Lung (tissue), 11 donors: ENCODE measurements at regions not wholly inside any gene's neighbourhood (a gene's known extent, or its start where the extent isn't known, plus 50 kb on each side); places are given as distances from the start of the nearest gene placed in this dataset.

Source experiments
- ATAC-seq: fragments of 200-7000 bp; cut with Tn5 transposase; one replicate; pipeline ENCODE4 v1.9.1; 2020; ENCODE audit warnings: moderate number of reproducible peaks; ENCODE audit not compliant: insufficient read depth, low FRiP score
- DNase-seq, 3 donors: peaks; one replicate each; pipeline ENCODE4 v3.0.0-alpha.2; 2013 to 2017
- H3K27ac ChIP-seq, 2 donors: one replicate each; pipeline ENCODE4 v1.5.1; 2013; ENCODE audit warnings: mild to moderate bottlenecking in 2 of 2, moderate library complexity in 2 of 2, control low read depth in 1 of 2, inconsistent platforms in 1 of 2, low read depth in 1 of 2, low read length in 1 of 2
- H3K27me3 ChIP-seq, 3 donors: one replicate each; pipeline ENCODE4 v1.5.1; 2013; ENCODE audit warnings: low read length in 2 of 3; ENCODE audit not compliant: control insufficient read depth in 3 of 3, insufficient read depth in 3 of 3
- H3K36me3 ChIP-seq, 4 donors: one replicate each; pipeline ENCODE4 v1.5.1; 2013; ENCODE audit warnings: low read length in 4 of 4, mild to moderate bottlenecking in 1 of 4, moderate library complexity in 1 of 4; ENCODE audit not compliant: control insufficient read depth in 4 of 4, insufficient read depth in 4 of 4
- H3K4me1 ChIP-seq, 5 donors: one replicate each; pipeline ENCODE4 v1.5.1; 2013; ENCODE audit warnings: low read length in 5 of 5, mild to moderate bottlenecking in 2 of 5, moderate library complexity in 1 of 5; ENCODE audit not compliant: control insufficient read depth in 5 of 5, insufficient read depth in 5 of 5
- H3K4me3 ChIP-seq: one replicate; pipeline ENCODE4 v1.5.1; 2013; ENCODE audit warnings: mild to moderate bottlenecking, control low read depth, moderate library complexity
- H3K9ac ChIP-seq, 2 donors: one replicate each; pipeline ENCODE4 v1.5.1; 2013; ENCODE audit warnings: low read length in 2 of 2, control low read depth in 1 of 2; ENCODE audit not compliant: insufficient read depth in 1 of 2
- H3K9me3 ChIP-seq, 4 donors: one replicate each; pipeline ENCODE4 v1.5.1; 2013; ENCODE audit warnings: low read length in 3 of 4, mild to moderate bottlenecking in 1 of 4, moderate library complexity in 1 of 4; ENCODE audit not compliant: control insufficient read depth in 4 of 4, insufficient read depth in 3 of 4
- WGBS, 2 donors: extraction: QIAGEN DNeasy Blood & Tissue Kit; methylation state at CpG; one replicate each; pipeline ENCODE4 v1.1.7; 2013; 5-methylcytosine and 5-hydroxymethylcytosine counted together
- TF ChIP-seq, protein P1 (sequence below): IDR thresholded peaks from 2 replicates; pipeline ENCODE4 v1.5.1; 2012; ENCODE audit warnings: mild to moderate bottlenecking; ENCODE audit errors: control extremely low read depth, extremely low read depth
- donor health status: control.
- donor health status: control.
- donor health status: Bipolar disorder and iron deficiency.
- donor health status: healthy.
- donor health status: DM: yes; HTN: yes; CAD: no.

DNA sequence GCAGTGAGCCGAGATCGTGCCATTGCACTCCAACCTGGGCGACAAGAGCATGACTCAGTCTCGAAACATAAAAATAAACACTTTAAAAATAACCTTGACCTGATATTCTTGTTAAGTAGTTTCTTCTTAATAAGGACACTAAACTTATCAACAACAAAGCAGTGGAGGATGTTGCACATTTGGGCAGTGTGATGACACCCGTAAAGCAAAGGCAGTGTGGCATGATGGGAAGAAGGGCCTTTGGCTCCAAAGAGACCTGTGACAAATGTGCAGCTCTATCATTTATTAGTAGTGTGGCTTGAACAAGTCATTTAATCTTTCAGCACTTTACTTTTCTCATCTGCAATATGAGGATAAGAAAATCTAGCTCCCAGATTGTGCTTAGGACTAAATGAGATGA, 348.0 kb upstream of the PLD5 start:
- Histone ChIP-seq H3K9ac (no peak overlapping the region), H3K36me3 (no peaks in the 10 kb centered on the region), H3K4me1 (peaks cover 0 to 5% (median 0%) of the 10 kb centered on the region in 5 donors), H3K27me3 (no peaks in the 10 kb centered on the region), H3K9me3 (no peaks in the 10 kb centered on the region), H3K27ac (no peak overlapping the region), H3K4me3 (no peak overlapping the region)
- no peak for ATAC-seq
- WGBS, 2 donors, result 89 to 93% methylated on average over 5 of the region's 5 CpGs
- TF ChIP-seq, protein P1, sequence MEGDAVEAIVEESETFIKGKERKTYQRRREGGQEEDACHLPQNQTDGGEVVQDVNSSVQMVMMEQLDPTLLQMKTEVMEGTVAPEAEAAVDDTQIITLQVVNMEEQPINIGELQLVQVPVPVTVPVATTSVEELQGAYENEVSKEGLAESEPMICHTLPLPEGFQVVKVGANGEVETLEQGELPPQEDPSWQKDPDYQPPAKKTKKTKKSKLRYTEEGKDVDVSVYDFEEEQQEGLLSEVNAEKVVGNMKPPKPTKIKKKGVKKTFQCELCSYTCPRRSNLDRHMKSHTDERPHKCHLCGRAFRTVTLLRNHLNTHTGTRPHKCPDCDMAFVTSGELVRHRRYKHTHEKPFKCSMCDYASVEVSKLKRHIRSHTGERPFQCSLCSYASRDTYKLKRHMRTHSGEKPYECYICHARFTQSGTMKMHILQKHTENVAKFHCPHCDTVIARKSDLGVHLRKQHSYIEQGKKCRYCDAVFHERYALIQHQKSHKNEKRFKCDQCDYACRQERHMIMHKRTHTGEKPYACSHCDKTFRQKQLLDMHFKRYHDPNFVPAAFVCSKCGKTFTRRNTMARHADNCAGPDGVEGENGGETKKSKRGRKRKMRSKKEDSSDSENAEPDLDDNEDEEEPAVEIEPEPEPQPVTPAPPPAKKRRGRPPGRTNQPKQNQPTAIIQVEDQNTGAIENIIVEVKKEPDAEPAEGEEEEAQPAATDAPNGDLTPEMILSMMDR, result no peak
- no peak for DNase-seq

DNA sequence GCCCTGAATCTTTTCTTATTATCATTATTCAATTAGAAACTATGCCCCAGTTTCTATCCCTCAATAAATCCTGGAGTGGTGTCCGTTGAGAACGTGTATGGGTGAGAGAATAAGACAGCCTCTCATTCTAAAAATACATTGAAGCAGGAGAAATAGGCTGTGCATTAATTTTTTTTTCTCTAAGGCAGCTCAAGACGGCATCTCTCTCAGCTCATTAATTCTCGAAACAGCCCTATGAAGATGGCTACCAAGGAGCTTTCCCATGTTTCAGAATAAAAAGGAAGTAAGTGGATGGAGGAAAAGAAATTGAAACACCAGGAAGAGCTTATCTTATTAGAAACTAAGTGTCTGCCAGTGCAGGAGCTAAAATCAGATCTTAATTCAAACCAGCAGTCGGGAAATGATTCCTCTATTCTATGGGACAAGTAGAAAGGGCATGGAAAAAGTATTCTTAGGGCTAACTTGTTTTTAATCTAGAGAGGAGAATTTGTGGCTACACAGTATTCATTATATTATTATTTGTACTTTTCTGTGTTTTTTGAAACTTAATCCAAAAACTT, 347.1 kb upstream of the PLD5 start:
- no peaks in the 10 kb centered on the region for H3K9me3 ChIP-seq

DNA sequence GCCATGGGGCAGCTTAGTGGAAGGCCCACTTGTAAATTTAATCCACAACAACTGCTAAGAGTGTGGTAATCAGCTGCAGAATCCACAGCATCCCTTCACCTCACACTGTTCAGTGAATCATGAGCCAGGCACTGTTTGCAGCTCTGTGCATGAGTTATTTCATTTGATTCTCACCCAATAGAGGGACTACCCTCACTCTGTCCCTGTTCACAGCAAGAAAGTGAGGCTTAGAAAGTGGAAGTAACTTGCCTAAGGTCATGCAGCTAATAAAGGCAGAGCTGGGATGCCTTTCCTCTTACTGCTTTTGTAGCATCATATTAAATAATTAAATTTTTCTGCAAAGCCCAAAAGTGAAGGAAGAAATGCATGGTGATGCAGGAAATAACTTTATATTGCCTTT, 346.5 kb upstream of the PLD5 start:
- ATAC-seq (no peak), DNase-seq (no peak)
- H3K27ac ChIP-seq, result no peak overlapping the region
- TF ChIP-seq, protein P1, result no peak
- no peaks in the 10 kb centered on the region for H3K4me1 ChIP-seq
- H3K9me3 ChIP-seq, result no peaks in the 10 kb centered on the region
- no peaks in the 10 kb centered on the region for H3K27me3 ChIP-seq
- no peak overlapping the region for H3K4me3 ChIP-seq
- H3K36me3 ChIP-seq, result no peaks in the 10 kb centered on the region
- H3K9ac ChIP-seq, result no peak overlapping the region

More for the DNA sequence above, 347.1 kb upstream of the PLD5 start:
- no peaks in the 10 kb centered on the region for H3K36me3 ChIP-seq
- no peak overlapping the region for H3K27ac ChIP-seq
- no peaks in the 10 kb centered on the region for H3K27me3 ChIP-seq
- ATAC-seq (no peak), DNase-seq (no peak)
- no peaks in the 10 kb centered on the region for H3K4me1 ChIP-seq
- no peak overlapping the region for H3K9ac ChIP-seq
- H3K4me3 ChIP-seq, result no peak overlapping the region
- TF ChIP-seq, protein P1, result no peak
- WGBS, 2 donors, result 61 to 81% methylated on average over 5 of the region's 5 CpGs

DNA sequence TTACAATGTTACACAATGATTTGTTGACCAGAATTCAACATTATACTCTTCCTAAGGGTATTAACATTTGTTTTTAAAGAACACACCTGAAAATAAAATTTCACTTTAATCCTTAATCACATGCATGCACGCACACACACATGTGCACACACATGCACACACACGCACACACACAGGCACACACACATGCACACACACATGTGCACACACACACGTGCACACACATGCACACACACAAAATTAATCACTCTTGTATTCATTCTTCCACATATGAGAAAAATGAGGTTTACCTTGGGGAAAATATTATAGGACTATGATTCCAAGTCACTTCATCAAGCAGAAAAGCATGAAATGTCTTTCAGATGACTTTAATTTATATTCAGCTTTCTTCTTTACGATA, 331.8 kb upstream of the PLD5 start:
- no peaks in the 10 kb centered on the region for H3K36me3 ChIP-seq
- DNase-seq (no peak), ATAC-seq (no peak)
- no peak overlapping the region for H3K27ac ChIP-seq
- H3K4me1 ChIP-seq, result no peaks in the 10 kb centered on the region
- TF ChIP-seq, protein P1, result no peak
- H3K27me3 ChIP-seq, result no peaks in the 10 kb centered on the region
- H3K4me3 ChIP-seq, result no peak overlapping the region
- H3K9ac ChIP-seq, result no peak overlapping the region
- no peaks in the 10 kb centered on the region for H3K9me3 ChIP-seq
- WGBS, 2 donors, result 62 to 64% methylated on average over 4 of the region's 4 CpGs
